SK-N-SH (cell line): ENCODE measurements at regions not wholly inside any gene's neighbourhood (a gene's known extent, or its start where the extent isn't known, plus 50 kb on each side); places are given as distances from the start of the nearest gene placed in this dataset.

ENCODE experiments used
- CHD2 ChIP-seq: fragments of 150-350 bp; IDR thresholded peaks from 2 replicates; pipeline ENCODE4 v1.6.1; 2018; ENCODE audit warnings: low read length; ENCODE audit not compliant: partially characterized antibody
- EP300 ChIP-seq, 2 experiments: IDR thresholded peaks; 2 replicates each; pipeline versions ENCODE4 v1.4.0 to v1.6.1; 2012; ENCODE audit warnings: borderline replicate concordance in 1 of 2, low read depth in 1 of 2, low read length in 1 of 2
- EZH2phosphoT487 ChIP-seq: fragments of 200-600 bp; sonication (generic); IDR thresholded peaks from 2 replicates; pipeline ENCODE4 v1.6.1; 2017; ENCODE audit warnings: low read depth, mixed run types, mild to moderate bottlenecking, antibody characterized with exemption, moderate library complexity, borderline replicate concordance
- GABPA ChIP-seq: IDR thresholded peaks from 2 replicates; pipeline ENCODE4 v1.4.0; 2012; ENCODE audit warnings: low read depth, mild to moderate bottlenecking
- GATA2 ChIP-seq: sonication (generic); formaldehyde crosslinking; IDR thresholded peaks from 2 replicates; pipeline ENCODE4 v1.5.0; 2020; ENCODE audit warnings: mild to moderate bottlenecking, missing genetic modification reagents
- NFIC ChIP-seq: IDR thresholded peaks from 2 replicates; pipeline ENCODE4 v1.4.0; 2012; ENCODE audit warnings: borderline replicate concordance
- NRF1 ChIP-seq: IDR thresholded peaks from 2 replicates; pipeline ENCODE4 v1.6.1; 2012; ENCODE audit warnings: low read depth, mild to moderate bottlenecking, low read length
- POLR2AphosphoS5 ChIP-seq: IDR thresholded peaks from 2 replicates; pipeline ENCODE4 v1.6.1; 2012; ENCODE audit warnings: low read depth, low read length
- TCF12 ChIP-seq: IDR thresholded peaks from 2 replicates; pipeline ENCODE4 v1.4.0; 2012
- TF ChIP-seq, protein P1 (sequence below): fragments of 150-350 bp; IDR thresholded peaks from 2 replicates; pipeline ENCODE4 v1.6.1; 2017; ENCODE audit warnings: antibody characterized with exemption, low read length, low read depth, borderline replicate concordance
- TF ChIP-seq, protein P2 (sequence below): fragments of 200-600 bp; sonication (generic); IDR thresholded peaks from 2 replicates; pipeline ENCODE4 v1.6.1; 2017; ENCODE audit warnings: antibody characterized with exemption, mild to moderate bottlenecking, moderate library complexity
- TF ChIP-seq, protein P3 (sequence below): IDR thresholded peaks from 2 replicates; pipeline ENCODE4 v1.4.0; 2012; ENCODE audit warnings: low read depth, borderline replicate concordance
- TF ChIP-seq, protein P4 (sequence below): IDR thresholded peaks from 2 replicates; pipeline ENCODE4 v1.4.0; 2012; ENCODE audit warnings: low read depth

DNA sequence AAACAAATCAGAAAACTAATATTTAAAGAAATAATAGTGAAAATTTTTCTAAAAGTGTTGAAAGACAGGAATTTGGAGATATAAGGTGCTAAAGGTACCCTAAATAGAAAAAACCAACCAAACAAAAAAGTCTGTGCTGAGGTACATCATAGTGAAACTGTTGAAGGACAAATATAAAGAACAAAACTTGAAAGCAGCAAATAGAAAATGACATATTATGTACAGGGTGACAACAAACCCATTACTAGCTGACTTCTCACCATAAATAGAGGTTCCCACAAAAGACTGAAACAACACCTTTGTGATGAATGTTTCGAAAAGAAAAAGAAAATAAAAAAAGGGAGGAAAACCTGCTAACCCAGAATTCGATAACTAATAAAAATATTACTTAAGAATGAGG, 502.5 kb upstream of the NECTIN3 start:
- TF ChIP-seq EP300 (IDR thresholded peaks at IDR 0.05; ENCODE audit: borderline replicate concordance in 1 of 2, low read depth in 1 of 2, low read length in 1 of 2) (no peak), POLR2AphosphoS5 (no peak), CHD2 (no peak), NFIC (no peak), EZH2phosphoT487 (no peak), GABPA (no peak), NRF1 (no peak), TCF12 (no peak), GATA2 (no peak)
- TF ChIP-seq, protein P1, sequence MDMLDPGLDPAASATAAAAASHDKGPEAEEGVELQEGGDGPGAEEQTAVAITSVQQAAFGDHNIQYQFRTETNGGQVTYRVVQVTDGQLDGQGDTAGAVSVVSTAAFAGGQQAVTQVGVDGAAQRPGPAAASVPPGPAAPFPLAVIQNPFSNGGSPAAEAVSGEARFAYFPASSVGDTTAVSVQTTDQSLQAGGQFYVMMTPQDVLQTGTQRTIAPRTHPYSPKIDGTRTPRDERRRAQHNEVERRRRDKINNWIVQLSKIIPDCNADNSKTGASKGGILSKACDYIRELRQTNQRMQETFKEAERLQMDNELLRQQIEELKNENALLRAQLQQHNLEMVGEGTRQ = no peak
- TF ChIP-seq, protein P2, sequence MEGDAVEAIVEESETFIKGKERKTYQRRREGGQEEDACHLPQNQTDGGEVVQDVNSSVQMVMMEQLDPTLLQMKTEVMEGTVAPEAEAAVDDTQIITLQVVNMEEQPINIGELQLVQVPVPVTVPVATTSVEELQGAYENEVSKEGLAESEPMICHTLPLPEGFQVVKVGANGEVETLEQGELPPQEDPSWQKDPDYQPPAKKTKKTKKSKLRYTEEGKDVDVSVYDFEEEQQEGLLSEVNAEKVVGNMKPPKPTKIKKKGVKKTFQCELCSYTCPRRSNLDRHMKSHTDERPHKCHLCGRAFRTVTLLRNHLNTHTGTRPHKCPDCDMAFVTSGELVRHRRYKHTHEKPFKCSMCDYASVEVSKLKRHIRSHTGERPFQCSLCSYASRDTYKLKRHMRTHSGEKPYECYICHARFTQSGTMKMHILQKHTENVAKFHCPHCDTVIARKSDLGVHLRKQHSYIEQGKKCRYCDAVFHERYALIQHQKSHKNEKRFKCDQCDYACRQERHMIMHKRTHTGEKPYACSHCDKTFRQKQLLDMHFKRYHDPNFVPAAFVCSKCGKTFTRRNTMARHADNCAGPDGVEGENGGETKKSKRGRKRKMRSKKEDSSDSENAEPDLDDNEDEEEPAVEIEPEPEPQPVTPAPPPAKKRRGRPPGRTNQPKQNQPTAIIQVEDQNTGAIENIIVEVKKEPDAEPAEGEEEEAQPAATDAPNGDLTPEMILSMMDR = no peak
- TF ChIP-seq, protein P3, sequence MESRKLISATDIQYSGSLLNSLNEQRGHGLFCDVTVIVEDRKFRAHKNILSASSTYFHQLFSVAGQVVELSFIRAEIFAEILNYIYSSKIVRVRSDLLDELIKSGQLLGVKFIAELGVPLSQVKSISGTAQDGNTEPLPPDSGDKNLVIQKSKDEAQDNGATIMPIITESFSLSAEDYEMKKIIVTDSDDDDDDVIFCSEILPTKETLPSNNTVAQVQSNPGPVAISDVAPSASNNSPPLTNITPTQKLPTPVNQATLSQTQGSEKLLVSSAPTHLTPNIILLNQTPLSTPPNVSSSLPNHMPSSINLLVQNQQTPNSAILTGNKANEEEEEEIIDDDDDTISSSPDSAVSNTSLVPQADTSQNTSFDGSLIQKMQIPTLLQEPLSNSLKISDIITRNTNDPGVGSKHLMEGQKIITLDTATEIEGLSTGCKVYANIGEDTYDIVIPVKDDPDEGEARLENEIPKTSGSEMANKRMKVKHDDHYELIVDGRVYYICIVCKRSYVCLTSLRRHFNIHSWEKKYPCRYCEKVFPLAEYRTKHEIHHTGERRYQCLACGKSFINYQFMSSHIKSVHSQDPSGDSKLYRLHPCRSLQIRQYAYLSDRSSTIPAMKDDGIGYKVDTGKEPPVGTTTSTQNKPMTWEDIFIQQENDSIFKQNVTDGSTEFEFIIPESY = no peak
- TF ChIP-seq, protein P4, sequence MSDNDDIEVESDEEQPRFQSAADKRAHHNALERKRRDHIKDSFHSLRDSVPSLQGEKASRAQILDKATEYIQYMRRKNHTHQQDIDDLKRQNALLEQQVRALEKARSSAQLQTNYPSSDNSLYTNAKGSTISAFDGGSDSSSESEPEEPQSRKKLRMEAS = no peak
